DMS53 treated with DMSO at 0.1 percent for 48 hours (cell line): ENCODE measurements at regions not wholly inside any gene's neighbourhood (a gene's known extent, or its start where the extent isn't known, plus 50 kb on each side); places are given as distances from the start of the nearest gene placed in this dataset.

ENCODE experiments used
- DNase-seq: peaks from one replicate; lab custom pipeline; 2025; ENCODE audit not compliant: unreplicated experiment; lab: John Stamatoyannopoulos, UW

GRCh38 chr1:162970021-162970420 is 99.1 kb upstream of the RGS4 start:
- no peak for DNase-seq

- DNase-seq = no peak
Observed at GRCh38 chr1:162966613-162967012, 102.5 kb upstream of the RGS4 start.

- no peak for DNase-seq
Observed at GRCh38 chr1:162964901-162965300, 103.9 kb upstream of the CCDC190 start.

GRCh38 chr1:162956922-162957321 is 95.9 kb upstream of the CCDC190 start:
- no peak for DNase-seq

- no peak for DNase-seq
Observed at GRCh38 chr1:162954824-162955223, 93.8 kb upstream of the CCDC190 start.

GRCh38 chr1:162952956-162953355 is 92.0 kb upstream of the CCDC190 start:
- no peak for DNase-seq

GRCh38 chr1:162951553-162952315 is 90.8 kb upstream of the CCDC190 start:
- no peak for DNase-seq

- no peak for DNase-seq
Observed at GRCh38 chr1:162950187-162950586, 89.2 kb upstream of the CCDC190 start.

- no peak for DNase-seq
Observed at GRCh38 chr1:162946701-162947100, 85.7 kb upstream of the CCDC190 start.

GRCh38 chr1:162944974-162945674 is 84.1 kb upstream of the CCDC190 start:
- DNase-seq = no peak

- no peak for DNase-seq
Observed at GRCh38 chr1:162943622-162944021, 82.6 kb upstream of the CCDC190 start.

- DNase-seq = no peak
Observed at GRCh38 chr1:162942916-162943559, 82.1 kb upstream of the CCDC190 start.

- DNase-seq = no peak
Observed at GRCh38 chr1:162941024-162941423, 80.0 kb upstream of the CCDC190 start.

GRCh38 chr1:162939035-162939434 is 78.1 kb upstream of the CCDC190 start:
- DNase-seq = no peak

GRCh38 chr1:162937716-162938395 is 76.9 kb upstream of the CCDC190 start:
- no peak for DNase-seq

- no peak for DNase-seq
Observed at GRCh38 chr1:162930976-162931560, 70.1 kb upstream of the CCDC190 start.

GRCh38 chr1:162930532-162930931 is 69.6 kb upstream of the CCDC190 start:
- no peak for DNase-seq

GRCh38 chr1:162929177-162929576 is 68.2 kb upstream of the CCDC190 start:
- DNase-seq = no peak

GRCh38 chr1:162928141-162928540 is 67.2 kb upstream of the CCDC190 start:
- DNase-seq = no peak

- no peak for DNase-seq
Observed at GRCh38 chr1:162927421-162927820, 66.4 kb upstream of the CCDC190 start.

- DNase-seq = no peak
Observed at GRCh38 chr1:162926906-162927305, 65.9 kb upstream of the CCDC190 start.
